Transverse colon (tissue), 4 donors: ENCODE measurements at regions not wholly inside any gene's neighbourhood (a gene's known extent, or its start where the extent isn't known, plus 50 kb on each side); places are given as distances from the start of the nearest gene placed in this dataset.

Source experiments
- CTCF ChIP-seq, 5 experiments: fragments of 200-600 bp in 3 of 5; fragments of 450-650 bp in 2 of 5; sonication (generic) in 3 of 5; IDR thresholded peaks; 1 replicate in 2 of 5; 2 replicates in 3 of 5; pipeline ENCODE4 v1.5.1; 2016 to 2017; ENCODE audit warnings: antibody characterized with exemption in 5 of 5, inconsistent platforms in 3 of 5, mild to moderate bottlenecking in 2 of 5, moderate library complexity in 1 of 5
- EP300 ChIP-seq: sonication (generic); formaldehyde crosslinking; IDR thresholded peaks from one replicate; pipeline ENCODE4 v1.6.1; 2017; ENCODE audit warnings: antibody characterized with exemption, low read depth
- POLR2A ChIP-seq: fragments of 450-650 bp; IDR thresholded peaks from one replicate; pipeline ENCODE4 v1.6.1; 2016; ENCODE audit warnings: antibody characterized with exemption, mild to moderate bottlenecking, moderate library complexity
- POLR2AphosphoS5 ChIP-seq, 3 donors: sonication (generic); formaldehyde crosslinking; IDR thresholded peaks; one replicate each; pipeline ENCODE4 v1.6.1; 2016; ENCODE audit warnings: antibody characterized with exemption in 3 of 3

GRCh38 chr5:15159606-15160005, 288.0 kb upstream of the ANKH start:
- TF ChIP-seq CTCF (IDR thresholded peaks at IDR 0.05) (no peak), EP300 (no peak), POLR2A (no peak), POLR2AphosphoS5 (IDR thresholded peaks at IDR 0.05) (no peak)
